ENCODE measurements at regions not wholly inside any gene's neighbourhood (a gene's known extent, or its start where the extent isn't known, plus 50 kb on each side); places are given as distances from the start of the nearest gene placed in this dataset.

DNA sequence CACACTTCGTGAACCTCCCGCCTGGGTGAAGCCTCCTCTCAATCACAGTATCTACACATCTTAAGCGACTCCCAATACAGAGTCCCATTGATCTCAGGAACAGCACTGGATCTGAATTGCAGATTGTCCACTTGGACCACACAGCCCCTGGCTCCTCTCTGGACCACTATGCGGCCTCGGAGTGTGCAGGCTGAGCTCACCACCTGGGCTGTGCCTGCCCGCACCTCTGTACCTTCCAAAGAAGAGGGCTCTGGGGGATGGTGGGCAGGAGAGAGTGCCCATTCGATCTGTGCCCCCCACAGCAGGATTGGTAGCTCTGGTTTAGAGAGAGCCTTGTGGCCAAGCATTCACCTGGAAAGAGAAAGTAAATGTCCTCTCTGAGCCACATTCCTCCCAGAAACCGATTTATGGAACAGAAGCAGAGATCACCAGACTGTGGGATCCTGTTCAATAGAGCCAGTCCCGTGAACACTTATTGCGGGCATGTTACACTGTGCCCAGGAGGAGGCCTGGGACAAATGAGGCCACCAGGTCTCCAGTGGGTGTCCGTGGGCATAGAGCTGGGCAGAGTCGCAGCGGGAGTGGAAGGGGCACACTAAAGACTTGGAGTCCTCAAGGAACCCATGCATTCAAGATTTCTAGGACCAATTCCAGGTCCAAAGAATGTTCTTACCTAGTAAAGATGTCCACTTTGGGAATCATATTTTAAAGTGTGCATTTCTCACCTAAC is 141.6 kb upstream of the SOX1 start:
- Histone ChIP-seq H3K9me3 (ENCODE audit: control insufficient read depth, insufficient read depth, low read length) (peaks cover 67% of the 10 kb centered on the region), H3K27ac (ENCODE audit: low read depth, low read length) (no peak overlapping the region), H3K27me3 (ENCODE audit: control insufficient read depth, insufficient read depth, low read length) (no peaks in the 10 kb centered on the region), H3K4me3 (ENCODE audit: low read depth, low read length) (no peak overlapping the region)
- no peak for DNase-seq (ENCODE audit: low read depth, low spot score)
- ChIA-PET CTCF (no interaction called here), POLR2A (no interaction called here)
- TF ChIP-seq, protein P1, sequence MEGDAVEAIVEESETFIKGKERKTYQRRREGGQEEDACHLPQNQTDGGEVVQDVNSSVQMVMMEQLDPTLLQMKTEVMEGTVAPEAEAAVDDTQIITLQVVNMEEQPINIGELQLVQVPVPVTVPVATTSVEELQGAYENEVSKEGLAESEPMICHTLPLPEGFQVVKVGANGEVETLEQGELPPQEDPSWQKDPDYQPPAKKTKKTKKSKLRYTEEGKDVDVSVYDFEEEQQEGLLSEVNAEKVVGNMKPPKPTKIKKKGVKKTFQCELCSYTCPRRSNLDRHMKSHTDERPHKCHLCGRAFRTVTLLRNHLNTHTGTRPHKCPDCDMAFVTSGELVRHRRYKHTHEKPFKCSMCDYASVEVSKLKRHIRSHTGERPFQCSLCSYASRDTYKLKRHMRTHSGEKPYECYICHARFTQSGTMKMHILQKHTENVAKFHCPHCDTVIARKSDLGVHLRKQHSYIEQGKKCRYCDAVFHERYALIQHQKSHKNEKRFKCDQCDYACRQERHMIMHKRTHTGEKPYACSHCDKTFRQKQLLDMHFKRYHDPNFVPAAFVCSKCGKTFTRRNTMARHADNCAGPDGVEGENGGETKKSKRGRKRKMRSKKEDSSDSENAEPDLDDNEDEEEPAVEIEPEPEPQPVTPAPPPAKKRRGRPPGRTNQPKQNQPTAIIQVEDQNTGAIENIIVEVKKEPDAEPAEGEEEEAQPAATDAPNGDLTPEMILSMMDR (IDR thresholded peaks at IDR 0.05; ENCODE audit: low read depth, low read length) = no peak

DNA sequence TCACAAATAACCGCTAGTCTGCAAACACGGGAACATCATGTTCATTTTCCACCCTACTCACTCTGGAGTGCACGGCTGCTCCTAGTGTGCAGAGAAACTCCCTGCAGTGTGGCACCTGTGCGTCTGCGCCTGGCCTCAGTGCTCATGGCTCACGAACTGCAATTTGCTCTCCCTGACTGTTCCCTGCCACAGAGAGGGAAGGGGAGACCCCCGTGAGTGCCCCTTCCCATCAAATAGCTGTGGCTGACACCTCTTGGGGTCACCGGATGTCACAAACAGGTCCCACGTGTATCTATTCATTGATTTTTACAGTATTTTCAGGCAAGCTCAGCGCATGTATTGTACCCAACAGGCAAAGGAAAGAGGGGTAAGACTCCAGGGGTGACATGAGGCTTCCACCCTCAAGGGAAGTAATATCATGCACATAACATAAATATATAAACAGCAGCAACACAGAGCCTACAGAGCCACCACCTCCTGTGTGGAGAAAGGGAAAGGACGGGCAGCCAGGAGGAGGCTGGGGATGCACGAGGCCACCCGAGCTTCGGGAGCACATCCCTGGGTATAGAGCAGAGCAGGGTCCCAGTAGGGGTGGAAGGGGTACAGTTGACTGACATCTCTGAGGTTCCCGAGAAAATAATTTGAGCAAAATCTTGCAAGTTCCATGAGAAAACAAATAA is 140.3 kb upstream of the SOX1 start:
- Histone ChIP-seq H3K9me3 (ENCODE audit: control insufficient read depth, insufficient read depth, low read length) (peaks cover 54% of the 10 kb centered on the region), H3K27ac (ENCODE audit: low read depth, low read length) (no peak overlapping the region), H3K27me3 (ENCODE audit: control insufficient read depth, insufficient read depth, low read length) (no peaks in the 10 kb centered on the region), H3K4me3 (ENCODE audit: low read depth, low read length) (no peak overlapping the region)
- DNase-seq (ENCODE audit: low read depth, low spot score) = no peak
- ChIA-PET CTCF (no interaction called here), POLR2A (no interaction called here)
- TF ChIP-seq, protein P1 (IDR thresholded peaks at IDR 0.05; ENCODE audit: low read depth, low read length) = no peak

DNA sequence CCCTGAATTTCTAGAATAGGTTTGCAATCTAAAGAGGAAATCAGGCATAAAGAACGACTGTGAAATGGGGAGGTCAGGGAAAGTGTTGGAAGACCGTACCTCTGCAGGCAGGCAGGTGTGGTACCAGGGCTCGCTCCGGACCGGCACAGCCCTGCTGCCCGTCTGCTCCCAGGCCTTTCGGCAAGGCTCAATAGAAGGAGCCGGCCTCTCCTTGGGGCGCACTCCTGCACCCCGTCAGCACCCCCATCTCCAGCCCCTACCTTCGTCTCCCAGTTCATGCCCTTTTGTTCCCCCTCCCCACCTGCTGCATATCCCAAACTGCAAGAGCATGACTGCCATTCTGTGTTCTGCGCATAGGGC is 139.8 kb upstream of the SOX1 start:
- Histone ChIP-seq H3K9me3 (ENCODE audit: control insufficient read depth, insufficient read depth, low read length) (peaks cover 51% of the 10 kb centered on the region), H3K4me3 (ENCODE audit: low read depth, low read length) (no peak overlapping the region), H3K27me3 (ENCODE audit: control insufficient read depth, insufficient read depth, low read length) (no peaks in the 10 kb centered on the region), H3K27ac (ENCODE audit: low read depth, low read length) (no peak overlapping the region)
- no peak for DNase-seq (ENCODE audit: low read depth, low spot score)
- ChIA-PET POLR2A (no interaction called here), CTCF (no interaction called here)
- TF ChIP-seq, protein P1 (IDR thresholded peaks at IDR 0.05; ENCODE audit: low read depth, low read length) = no peak

DNA sequence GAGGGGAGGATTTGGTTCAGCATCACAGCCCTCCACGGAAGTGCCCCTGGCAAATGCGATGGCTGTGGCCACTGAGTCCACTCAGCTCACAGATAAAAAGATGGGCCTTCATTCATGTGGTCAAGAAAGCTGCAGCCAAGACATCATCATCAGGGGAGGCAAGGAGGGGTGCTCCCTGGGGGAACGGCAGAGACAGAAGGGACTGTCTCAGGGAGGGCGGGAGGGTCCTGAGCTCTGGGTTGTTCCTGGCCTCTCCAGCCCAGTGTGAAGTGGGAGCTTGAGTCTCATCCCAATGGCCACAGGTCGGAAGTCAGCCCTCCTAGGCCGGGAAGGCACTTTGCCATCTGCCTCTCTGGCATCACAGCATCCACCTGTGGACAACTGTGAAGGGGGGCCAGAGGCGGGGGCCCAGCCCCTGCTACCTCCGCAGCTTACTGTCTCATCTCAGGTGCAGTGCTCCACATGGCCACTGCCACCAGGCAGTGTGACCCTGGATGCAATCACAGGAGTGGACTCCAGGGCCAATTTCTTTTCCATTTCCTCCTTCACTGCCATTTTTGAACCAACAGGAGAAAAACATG is 137.8 kb upstream of the SOX1 start:
- TF ChIP-seq, protein P1 (IDR thresholded peaks at IDR 0.05; ENCODE audit: low read depth, low read length) = no peak
- H3K4me3 ChIP-seq (ENCODE audit: low read depth, low read length) = no peak overlapping the region
- peaks cover 39% of the 10 kb centered on the region for H3K9me3 ChIP-seq (ENCODE audit: control insufficient read depth, insufficient read depth, low read length)
- H3K27ac ChIP-seq (ENCODE audit: low read depth, low read length) = no peak overlapping the region
- H3K27me3 ChIP-seq (ENCODE audit: control insufficient read depth, insufficient read depth, low read length) = no peaks in the 10 kb centered on the region
- DNase-seq (ENCODE audit: low read depth, low spot score) = no peak
- CTCF ChIA-PET = no interaction called here
- POLR2A ChIA-PET = no interaction called here

DNA sequence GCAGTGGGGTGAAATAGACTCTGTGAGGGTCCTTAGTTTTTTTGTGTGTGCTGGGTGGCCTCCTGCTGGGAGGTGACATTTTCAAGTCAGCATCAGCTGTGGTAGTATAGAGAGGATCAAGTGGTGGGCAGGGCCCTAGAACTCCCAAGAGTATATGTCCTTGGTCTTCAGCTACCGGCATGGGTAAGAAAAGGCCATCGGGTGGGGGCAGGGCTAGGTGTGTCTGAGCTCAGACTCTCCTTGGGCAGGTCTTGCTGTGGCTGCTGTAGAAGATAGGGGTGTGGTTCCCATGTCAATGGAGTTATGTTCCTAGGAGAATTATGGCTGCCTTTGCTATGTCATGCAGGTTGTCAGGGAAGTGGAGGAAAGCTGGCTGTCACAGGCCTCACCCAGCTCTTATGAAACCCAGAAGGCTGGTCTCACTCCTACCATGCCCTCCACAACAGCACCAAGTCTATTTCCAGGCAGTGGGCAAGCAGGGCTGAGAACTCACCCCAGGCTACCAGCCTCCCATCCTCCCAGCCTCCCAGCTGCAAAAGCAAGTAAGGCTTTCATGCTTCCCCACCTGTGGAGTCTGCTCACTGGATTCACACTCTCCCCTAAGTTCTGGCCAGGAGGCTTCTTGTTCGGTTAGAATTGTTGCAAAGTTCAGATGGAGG is 130.6 kb upstream of the SOX1 start:
- Histone ChIP-seq H3K9me3 (ENCODE audit: control insufficient read depth, insufficient read depth, low read length) (peaks cover 35% of the 10 kb centered on the region), H3K27ac (ENCODE audit: low read depth, low read length) (no peak overlapping the region), H3K4me3 (ENCODE audit: low read depth, low read length) (no peak overlapping the region), H3K27me3 (ENCODE audit: control insufficient read depth, insufficient read depth, low read length) (no peaks in the 10 kb centered on the region)
- CTCF ChIA-PET = no interaction called here
- no peak for DNase-seq (ENCODE audit: low read depth, low spot score)
- TF ChIP-seq, protein P1 (IDR thresholded peaks at IDR 0.05; ENCODE audit: low read depth, low read length) = no peak
- POLR2A ChIA-PET = no interaction called here
